ENCODE measurements at regions not wholly inside any gene's neighbourhood (a gene's known extent, or its start where the extent isn't known, plus 50 kb on each side); places are given as distances from the start of the nearest gene placed in this dataset.

- TF ChIP-seq, protein P1, sequence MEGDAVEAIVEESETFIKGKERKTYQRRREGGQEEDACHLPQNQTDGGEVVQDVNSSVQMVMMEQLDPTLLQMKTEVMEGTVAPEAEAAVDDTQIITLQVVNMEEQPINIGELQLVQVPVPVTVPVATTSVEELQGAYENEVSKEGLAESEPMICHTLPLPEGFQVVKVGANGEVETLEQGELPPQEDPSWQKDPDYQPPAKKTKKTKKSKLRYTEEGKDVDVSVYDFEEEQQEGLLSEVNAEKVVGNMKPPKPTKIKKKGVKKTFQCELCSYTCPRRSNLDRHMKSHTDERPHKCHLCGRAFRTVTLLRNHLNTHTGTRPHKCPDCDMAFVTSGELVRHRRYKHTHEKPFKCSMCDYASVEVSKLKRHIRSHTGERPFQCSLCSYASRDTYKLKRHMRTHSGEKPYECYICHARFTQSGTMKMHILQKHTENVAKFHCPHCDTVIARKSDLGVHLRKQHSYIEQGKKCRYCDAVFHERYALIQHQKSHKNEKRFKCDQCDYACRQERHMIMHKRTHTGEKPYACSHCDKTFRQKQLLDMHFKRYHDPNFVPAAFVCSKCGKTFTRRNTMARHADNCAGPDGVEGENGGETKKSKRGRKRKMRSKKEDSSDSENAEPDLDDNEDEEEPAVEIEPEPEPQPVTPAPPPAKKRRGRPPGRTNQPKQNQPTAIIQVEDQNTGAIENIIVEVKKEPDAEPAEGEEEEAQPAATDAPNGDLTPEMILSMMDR (conservative IDR thresholded peaks at IDR 0.05 in 1 of 2, IDR thresholded peaks at IDR 0.05 in 1 of 2; ENCODE audit: extremely low read depth in 1 of 2, insufficient read depth in 1 of 2, low read depth in 1 of 2, low read length in 2 of 2): no peak
- no peak for TF ChIP-seq EZH2 (IDR thresholded peaks at IDR 0.05; ENCODE audit: borderline replicate concordance, low read length)
Observed at GRCh38 chr17:5730373-5730772, 146.1 kb upstream of the NLRP1 start.
